ENCODE measurements at regions not wholly inside any gene's neighbourhood (a gene's known extent, or its start where the extent isn't known, plus 50 kb on each side); places are given as distances from the start of the nearest gene placed in this dataset.

- H3K27ac ChIP-seq: no peak overlapping the region
- H3K9me3 ChIP-seq: no peaks in the 10 kb centered on the region
- H3K27me3 ChIP-seq: no peaks in the 10 kb centered on the region
- no peak for ATAC-seq (ENCODE audit: low FRiP score in 2 of 2)
- DNase-seq: no peak
- WGBS, 2 donors: 81 to 92% methylated on average over 1 of the region's 1 CpG
- peaks cover 0 to 5% (median 1%) of the 10 kb centered on the region in 4 donors for H3K4me1 ChIP-seq
- no peak overlapping the region for H3K4me3 ChIP-seq
- no peak for TF ChIP-seq POLR2A (IDR thresholded peaks at IDR 0.05)
- no peak for TF ChIP-seq POLR2AphosphoS5 (IDR thresholded peaks at IDR 0.05)
- TF ChIP-seq EP300 (IDR thresholded peaks at IDR 0.05): no peak
- no peak for TF ChIP-seq CTCF (IDR thresholded peaks at IDR 0.05)
- H3K36me3 ChIP-seq: no peaks in the 10 kb centered on the region
These were observed 160.5 kb downstream of the KITLG start for GRCh38 chr12:88419794-88420193.

- Histone ChIP-seq H3K27ac (no peak overlapping the region), H3K4me3 (no peak overlapping the region), H3K4me1 (peaks cover 0 to 5% (median 1%) of the 10 kb centered on the region in 4 donors), H3K36me3 (no peaks in the 10 kb centered on the region), H3K27me3 (no peaks in the 10 kb centered on the region), H3K9me3 (no peaks in the 10 kb centered on the region)
- ATAC-seq (ENCODE audit: low FRiP score in 2 of 2) (peak in 1 of 2 donors; percentile 93), DNase-seq (no peak)
- TF ChIP-seq EP300 (IDR thresholded peaks at IDR 0.05) (no peak), POLR2AphosphoS5 (IDR thresholded peaks at IDR 0.05) (no peak), CTCF (IDR thresholded peaks at IDR 0.05) (no peak), POLR2A (IDR thresholded peaks at IDR 0.05) (no peak)
These were observed 159.8 kb downstream of the KITLG start for GRCh38 chr12:88420457-88420856.

GRCh38 chr12:88424791-88425730 is 155.2 kb downstream of the KITLG start:
- Histone ChIP-seq H3K27me3 (no peaks in the 10 kb centered on the region), H3K9me3 (no peaks in the 10 kb centered on the region), H3K4me1 (no peaks in the 10 kb centered on the region), H3K4me3 (no peak overlapping the region), H3K36me3 (no peaks in the 10 kb centered on the region), H3K27ac (no peak overlapping the region)
- TF ChIP-seq POLR2AphosphoS5 (IDR thresholded peaks at IDR 0.05) (no peak), POLR2A (IDR thresholded peaks at IDR 0.05) (no peak), CTCF (IDR thresholded peaks at IDR 0.05) (no peak), EP300 (IDR thresholded peaks at IDR 0.05) (no peak)
- no peak for ATAC-seq (ENCODE audit: low FRiP score in 2 of 2)
- 81 to 85% methylated on average over 4 to 5 of the region's 5 CpGs for WGBS, 2 donors
- DNase-seq: no peak

GRCh38 chr12:88428350-88428749 is 151.9 kb downstream of the KITLG start:
- DNase-seq (no peak), ATAC-seq (ENCODE audit: low FRiP score in 2 of 2) (no peak)
- Histone ChIP-seq H3K4me1 (no peaks in the 10 kb centered on the region), H3K9me3 (no peaks in the 10 kb centered on the region), H3K36me3 (no peaks in the 10 kb centered on the region), H3K27me3 (no peaks in the 10 kb centered on the region), H3K4me3 (no peak overlapping the region), H3K27ac (no peak overlapping the region)
- TF ChIP-seq POLR2AphosphoS5 (IDR thresholded peaks at IDR 0.05) (no peak), POLR2A (IDR thresholded peaks at IDR 0.05) (no peak), EP300 (IDR thresholded peaks at IDR 0.05) (no peak), CTCF (IDR thresholded peaks at IDR 0.05) (no peak)
- WGBS, 2 donors: 100% methylated on average over 1 of the region's 1 CpG

- Histone ChIP-seq H3K4me1 (peaks cover 0 to 6% (median 0%) of the 10 kb centered on the region in 4 donors), H3K27ac (peak overlapping the region in 1 of 4 donors; percentile 11), H3K36me3 (no peaks in the 10 kb centered on the region), H3K9me3 (no peaks in the 10 kb centered on the region), H3K4me3 (no peak overlapping the region), H3K27me3 (no peaks in the 10 kb centered on the region)
- no peak for DNase-seq
- 91% methylated on average over 4 of the region's 4 CpGs for WGBS, 2 donors
- ATAC-seq (ENCODE audit: low FRiP score in 2 of 2): no peak
- TF ChIP-seq CTCF (IDR thresholded peaks at IDR 0.05) (no peak), POLR2AphosphoS5 (IDR thresholded peaks at IDR 0.05) (no peak), POLR2A (IDR thresholded peaks at IDR 0.05) (no peak), EP300 (IDR thresholded peaks at IDR 0.05) (no peak)
These were observed 149.0 kb downstream of the KITLG start for GRCh38 chr12:88431246-88431645.

All from upper lobe of left lung (tissue), 6 donors.